Frontal cortex (tissue), 3 donors: ENCODE measurements at regions not wholly inside any gene's neighbourhood (a gene's known extent, or its start where the extent isn't known, plus 50 kb on each side); places are given as distances from the start of the nearest gene placed in this dataset.

ENCODE experiments used
- DNase-seq, 2 donors: peaks; one replicate each; pipeline ENCODE4 v3.0.0; 2012; ENCODE audit warnings: low spot score in 2 of 2
- FAIRE-seq: peaks from 2 replicates; lab custom pipeline; 2012; peaks lifted over from hg19 to GRCh38; lab: Jason Lieb, UNC
- donor health status: control.
- donor health status: control.
- donor health status: control.

DNA sequence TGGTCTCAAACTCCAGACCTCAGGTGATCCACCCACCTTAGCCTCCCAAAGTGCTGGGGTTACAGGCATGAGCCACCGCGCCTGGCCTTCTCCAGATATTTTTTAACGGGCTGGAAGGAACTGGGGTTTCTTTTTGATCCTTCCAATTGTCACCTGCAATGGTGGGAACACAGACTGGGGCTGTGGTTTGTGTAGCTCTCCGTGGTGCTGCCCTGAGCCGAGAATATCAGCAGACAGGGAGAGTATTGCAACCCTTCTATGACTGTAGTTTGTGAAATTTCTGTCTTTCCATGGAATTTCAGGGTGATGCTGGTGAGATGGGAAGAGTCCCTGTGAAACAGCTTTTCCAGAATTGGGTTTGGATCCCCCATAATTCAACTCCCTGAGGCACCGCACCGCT lies 263.5 kb downstream of the ENGASE start:
- FAIRE-seq (no peak), DNase-seq (no peak)

- DNase-seq, result no peak
- no peak for FAIRE-seq
These were observed 262.4 kb downstream of the ENGASE start for GRCh38 chr17:79337053-79337452.

DNA sequence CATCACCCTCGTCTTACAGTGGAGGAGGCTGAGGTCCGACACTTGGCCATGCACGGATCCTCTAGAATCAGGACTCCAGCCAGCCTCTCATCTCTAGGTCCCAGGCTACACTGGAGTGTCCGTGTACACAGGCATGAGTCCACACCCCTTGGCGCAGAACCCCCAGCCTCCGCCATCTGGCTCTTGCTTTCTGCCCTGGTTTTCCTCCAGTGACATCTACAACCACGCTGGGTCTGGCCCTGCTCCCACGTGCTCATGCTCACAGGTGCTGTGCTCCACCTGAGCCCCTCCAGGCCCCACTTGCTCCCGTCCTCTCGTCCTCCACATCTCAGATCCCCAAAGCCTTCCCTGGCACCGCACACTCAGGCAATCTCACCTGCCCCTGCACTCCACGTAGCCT lies 260.8 kb downstream of the ENGASE start:
- FAIRE-seq, result no peak
- no peak for DNase-seq

GRCh38 chr17:79332011-79332554 lies 257.5 kb downstream of the ENGASE start:
- FAIRE-seq (no peak), DNase-seq (no peak)

DNA sequence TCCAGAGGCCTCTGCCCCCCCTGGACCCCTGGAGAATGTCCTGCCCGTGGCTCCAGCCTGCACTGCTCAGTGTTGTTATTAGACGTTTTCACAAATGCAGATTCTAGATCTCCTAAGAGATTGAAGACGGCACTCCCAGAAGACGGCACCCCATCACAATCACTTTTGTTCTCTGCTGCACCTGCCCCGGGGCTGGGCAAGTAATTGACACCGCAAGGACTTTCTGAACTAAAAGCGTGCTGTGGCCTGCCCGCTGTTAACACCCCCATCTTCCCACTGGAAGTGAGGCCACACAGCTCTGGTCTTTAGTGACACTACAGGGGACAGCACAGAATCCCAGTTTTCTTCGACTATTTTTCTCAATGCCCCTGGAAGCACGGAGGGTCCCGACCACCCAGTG lies 256.9 kb downstream of the ENGASE start:
- FAIRE-seq (no peak), DNase-seq (no peak)

DNA sequence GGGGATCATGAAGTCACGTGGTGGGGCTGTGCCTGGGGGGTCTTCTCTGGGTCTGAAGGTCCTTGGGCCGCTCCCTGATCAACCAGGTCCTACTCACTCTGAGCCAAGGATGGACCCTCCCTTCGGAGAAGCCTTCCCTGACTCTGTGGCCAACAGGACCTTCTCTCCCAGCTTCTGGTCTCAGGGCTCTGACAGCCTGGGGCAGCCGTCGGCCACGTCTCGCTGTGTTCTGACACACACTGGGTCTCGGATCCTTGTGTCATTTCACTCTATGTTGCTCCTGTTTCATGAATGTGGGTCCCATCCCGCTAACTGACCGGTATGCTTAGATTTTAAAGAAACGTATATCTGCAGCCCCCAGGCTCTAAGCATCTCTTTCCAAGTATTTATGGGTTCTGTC lies 256.1 kb downstream of the ENGASE start:
- no peak for FAIRE-seq
- DNase-seq, result no peak

DNA sequence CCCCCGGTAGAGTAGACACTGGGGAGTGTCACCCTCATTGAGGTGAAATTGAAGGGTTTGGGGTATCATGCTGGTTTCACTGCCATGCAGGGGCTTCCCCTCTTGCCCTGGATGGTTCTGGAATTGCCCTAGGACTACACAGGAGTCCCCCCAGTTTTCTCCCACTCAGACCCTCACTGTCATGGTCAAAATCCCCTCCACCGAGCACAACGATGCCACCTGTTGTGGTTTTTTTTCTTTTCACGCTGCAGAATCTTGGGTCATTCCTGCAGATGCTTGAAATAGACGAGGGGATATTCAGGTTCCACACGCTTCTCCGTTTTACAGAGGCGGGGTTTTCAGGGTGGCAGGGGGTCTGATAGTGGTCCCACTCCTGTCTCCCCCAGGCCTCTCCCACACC lies 255.6 kb downstream of the ENGASE start:
- FAIRE-seq, result no peak
- DNase-seq, result no peak

DNA sequence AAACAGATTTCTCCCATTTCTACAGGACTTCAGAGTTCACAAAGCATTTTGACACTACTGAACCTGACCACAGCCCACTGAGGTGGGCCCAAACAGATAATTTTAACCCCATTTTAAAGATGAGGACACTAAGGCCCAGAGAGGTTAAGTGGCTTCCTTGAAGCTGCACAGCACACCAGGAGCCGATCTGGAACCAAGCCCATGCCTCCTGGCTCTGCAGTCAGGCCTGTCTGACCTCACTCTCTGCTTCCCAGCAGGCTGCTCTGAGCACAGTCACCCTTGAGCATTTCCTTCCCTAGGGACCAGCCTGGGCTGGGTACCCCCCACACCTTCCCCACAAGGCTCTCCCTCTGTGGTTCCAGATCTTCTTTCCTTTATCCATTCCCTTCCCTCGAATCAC lies 252.2 kb downstream of the ENGASE start:
- DNase-seq (no peak), FAIRE-seq (no peak)

DNA sequence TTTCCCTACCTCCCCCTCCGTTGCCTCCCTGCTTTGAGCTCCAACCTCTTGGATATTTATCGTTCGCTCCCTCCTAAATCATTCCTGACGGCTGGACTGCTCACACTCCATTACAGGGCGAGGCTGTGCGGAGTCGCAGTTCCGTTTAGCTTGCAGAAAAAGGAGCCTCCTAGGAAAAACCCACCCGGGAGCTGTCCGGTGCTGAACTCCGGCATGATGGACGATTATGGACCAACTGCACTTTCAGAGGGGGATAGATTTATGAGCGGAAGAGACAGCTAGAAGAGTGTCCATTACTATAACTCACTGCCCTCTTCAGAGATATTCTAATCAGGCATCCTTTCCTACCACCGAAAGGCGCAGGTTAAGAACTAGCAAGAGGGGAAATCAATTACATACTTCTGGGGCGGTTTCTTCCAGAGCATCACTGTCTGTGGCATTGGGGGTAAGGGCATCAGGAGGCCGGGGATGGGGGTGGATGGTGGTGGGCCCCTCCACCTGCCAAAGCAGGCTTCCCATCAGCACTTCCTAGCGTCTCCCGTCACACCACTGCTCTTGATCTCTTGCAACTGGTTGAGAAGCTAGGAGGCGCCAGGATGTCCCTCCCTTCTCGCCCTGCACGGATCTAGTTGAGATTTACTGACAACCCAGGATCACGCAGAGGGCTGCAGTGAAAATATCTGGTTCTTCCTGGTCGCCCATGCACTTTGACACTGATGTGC lies 251.2 kb downstream of the ENGASE start:
- DNase-seq (no peak), FAIRE-seq (no peak)

- FAIRE-seq, result no peak
These were observed 249.6 kb downstream of the ENGASE start for GRCh38 chr17:79324194-79324593.

DNA sequence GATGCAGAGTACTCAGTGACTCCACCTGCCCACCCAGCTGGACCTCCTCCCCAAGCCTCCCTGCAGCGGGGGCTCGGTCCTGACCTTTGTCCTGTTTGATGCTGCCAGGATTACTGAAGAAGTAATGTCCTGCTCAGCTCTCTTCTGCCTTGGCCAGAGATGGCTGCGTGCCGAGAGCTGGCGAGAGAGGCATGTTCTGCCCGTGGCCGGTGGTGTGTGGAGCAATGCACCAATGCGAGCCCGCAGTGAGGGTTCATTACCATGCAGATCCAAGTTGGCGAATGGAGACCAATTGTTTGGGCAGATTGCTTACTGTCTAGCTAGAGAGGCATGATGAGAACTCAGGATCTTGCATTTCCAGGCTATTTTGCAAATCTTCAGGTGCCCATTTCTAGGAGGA lies 248.9 kb downstream of the ENGASE start:
- no peak for DNase-seq
- no peak for FAIRE-seq

More at GRCh38 chr17:79324194-79324593, 249.6 kb downstream of the ENGASE start:
- DNase-seq, result no peak

GRCh38 chr17:79322211-79323123 lies 247.8 kb downstream of the ENGASE start:
- no peak for FAIRE-seq

GRCh38 chr17:79320331-79320730 lies 245.7 kb downstream of the ENGASE start:
- DNase-seq (no peak), FAIRE-seq (no peak)

More at GRCh38 chr17:79322211-79323123, 247.8 kb downstream of the ENGASE start:
- DNase-seq, result no peak

- FAIRE-seq, result no peak
These were observed 243.3 kb downstream of the ENGASE start for GRCh38 chr17:79317916-79318315.

DNA sequence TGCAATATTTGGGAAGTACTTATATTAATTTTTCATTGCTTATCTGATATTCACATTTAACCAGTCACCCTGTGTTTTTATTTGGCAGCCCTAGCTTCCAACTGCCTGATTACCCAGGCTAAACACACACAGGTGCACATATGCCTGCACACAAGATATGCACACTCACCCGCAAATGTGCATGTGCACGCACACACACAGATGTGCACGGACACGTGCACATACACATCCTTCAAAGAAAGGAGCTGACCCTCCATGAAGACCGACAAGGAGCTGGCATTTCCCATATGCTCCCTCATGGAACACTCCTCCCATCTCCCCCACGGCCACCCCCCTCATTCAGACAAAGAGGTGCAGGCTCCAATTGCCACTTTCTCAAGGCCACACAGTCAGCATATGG lies 242.2 kb downstream of the ENGASE start:
- DNase-seq, result no peak
- no peak for FAIRE-seq

More at GRCh38 chr17:79317916-79318315, 243.3 kb downstream of the ENGASE start:
- DNase-seq, result no peak

DNA sequence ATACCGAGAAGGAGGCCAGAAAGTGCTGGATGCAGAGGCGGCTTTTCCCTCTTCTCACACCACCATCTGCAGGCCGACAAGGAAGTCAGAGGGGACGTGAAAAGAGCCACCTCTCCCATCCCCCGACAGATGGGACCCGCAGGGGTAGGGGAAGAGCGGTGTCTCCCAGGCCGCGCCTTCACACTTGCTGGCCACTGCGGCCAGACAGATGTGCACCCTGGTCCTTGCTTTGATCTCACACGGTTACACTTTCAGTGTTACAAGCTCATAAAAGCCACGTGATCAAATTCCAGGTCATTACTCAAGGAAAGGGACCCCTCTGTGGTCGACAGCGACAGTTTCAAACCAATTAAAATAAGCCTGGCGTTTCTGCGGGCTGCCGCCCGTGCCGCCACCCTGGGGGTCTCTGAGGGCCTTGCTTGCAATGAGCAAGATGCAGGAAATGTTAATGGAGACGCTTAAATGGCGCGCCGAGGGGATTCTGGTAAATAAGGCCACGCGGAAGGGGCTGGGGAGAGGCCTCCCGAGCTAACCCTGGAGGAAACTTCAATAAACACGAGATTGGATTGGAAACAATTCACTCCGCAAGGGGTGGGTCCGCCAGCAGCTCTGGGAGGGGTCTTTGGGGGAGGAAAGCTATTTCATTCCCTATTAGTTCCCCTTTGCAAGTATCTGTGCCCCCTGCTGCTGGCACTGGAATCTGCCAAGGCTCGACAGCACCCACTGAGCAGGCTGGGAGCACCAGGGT lies 240.9 kb downstream of the ENGASE start:
- DNase-seq, result no peak
- no peak for FAIRE-seq

DNA sequence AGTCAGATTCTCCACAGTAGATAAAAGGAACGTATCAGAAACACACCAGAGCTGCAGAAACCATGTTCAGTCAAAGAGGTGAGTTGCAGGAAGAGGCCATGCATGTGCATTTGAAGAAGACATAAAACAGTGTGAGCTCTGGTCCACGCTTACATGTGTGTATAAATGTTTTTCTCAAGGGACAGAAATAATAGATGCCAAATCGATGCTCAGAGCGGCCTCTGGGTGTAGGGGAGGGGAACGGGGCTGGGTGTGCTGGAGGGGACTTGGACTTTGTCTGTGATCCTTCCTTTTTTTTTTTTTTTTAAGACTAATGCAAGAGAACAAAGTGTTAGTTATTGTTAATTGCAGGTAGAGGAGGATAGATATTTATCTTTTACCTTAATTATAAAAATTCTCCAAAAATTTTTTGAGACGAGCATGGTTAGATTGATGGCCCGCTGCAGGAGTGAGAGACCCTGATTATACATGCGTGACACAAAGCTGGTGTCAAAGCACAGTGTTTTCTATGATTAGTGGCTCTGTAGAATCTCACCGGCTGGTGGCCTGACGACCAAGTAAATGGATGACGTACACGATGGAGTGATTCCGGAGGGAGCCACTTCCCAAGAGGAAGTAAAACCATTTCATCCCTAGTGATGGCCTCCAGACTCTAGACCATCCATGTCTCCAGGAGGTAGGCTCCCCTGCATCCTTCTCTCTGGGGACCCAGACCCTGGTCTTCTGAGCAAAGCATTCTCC lies 240.2 kb downstream of the ENGASE start:
- FAIRE-seq, result no peak
- no peak for DNase-seq

- no peak for FAIRE-seq
- DNase-seq, result no peak
These were observed 236.7 kb downstream of the ENGASE start for GRCh38 chr17:79311373-79311772.
